ENCODE measurements at regions not wholly inside any gene's neighbourhood (a gene's known extent, or its start where the extent isn't known, plus 50 kb on each side); places are given as distances from the start of the nearest gene placed in this dataset.

GRCh38 chr4:157591245-157591644 is 370.7 kb downstream of the GRIA2 start:
- CTCF ChIA-PET = no interaction called here
- no TSS peak for BruUV-seq (replicated peaks)
- Histone ChIP-seq H3K36me3 (ENCODE audit: control insufficient read depth in 2 of 2, insufficient read depth in 2 of 2, low read length in 1 of 2) (no peaks in the 10 kb centered on the region), H3K27ac (ENCODE audit: control insufficient read depth, insufficient read depth) (no peak overlapping the region), H3K4me1 (ENCODE audit: control insufficient read depth, insufficient read depth, low read length) (no peaks in the 10 kb centered on the region), H3K4me3 (no peak overlapping the region), H4K20me1 (ENCODE audit: control insufficient read depth, insufficient read depth) (no peaks in the 10 kb centered on the region), H3K4me2 (ENCODE audit: control insufficient read depth, insufficient read depth) (no peak overlapping the region), H3K9me3 (replicated peaks; ENCODE audit: control insufficient read depth, insufficient read depth, low read length) (no peaks in the 10 kb centered on the region), H3K79me2 (ENCODE audit: control insufficient read depth, insufficient read depth, low read length) (no peaks in the 10 kb centered on the region), H3K9ac (ENCODE audit: control insufficient read depth, insufficient read depth, low read length) (no peak overlapping the region), H2AFZ (ENCODE audit: control insufficient read depth, low read depth, low read length) (no peak overlapping the region), H3K27me3 (replicated peaks in 1 of 2; ENCODE audit: control insufficient read depth in 2 of 2, insufficient read depth in 2 of 2, low read length in 1 of 2) (no peaks in the 10 kb centered on the region)
- RAD21 ChIA-PET (ENCODE audit: unreplicated experiment) = no interaction called here
- POLR2A ChIA-PET = no interaction called here
- SMC1A ChIA-PET (ENCODE audit: uncharacterized antibody, unreplicated experiment) = no interaction called here
- in situ Hi-C loops (cut with MboI) (no loop called here), intact Hi-C loops (cut with micrococcal nuclease; ENCODE audit: unreplicated experiment) (no loop called here)
- FAIRE-seq (no peak), ATAC-seq (no peak), DNase-seq (ENCODE audit: low read depth, low spot score) (no peak)
- TF ChIP-seq, protein P1, sequence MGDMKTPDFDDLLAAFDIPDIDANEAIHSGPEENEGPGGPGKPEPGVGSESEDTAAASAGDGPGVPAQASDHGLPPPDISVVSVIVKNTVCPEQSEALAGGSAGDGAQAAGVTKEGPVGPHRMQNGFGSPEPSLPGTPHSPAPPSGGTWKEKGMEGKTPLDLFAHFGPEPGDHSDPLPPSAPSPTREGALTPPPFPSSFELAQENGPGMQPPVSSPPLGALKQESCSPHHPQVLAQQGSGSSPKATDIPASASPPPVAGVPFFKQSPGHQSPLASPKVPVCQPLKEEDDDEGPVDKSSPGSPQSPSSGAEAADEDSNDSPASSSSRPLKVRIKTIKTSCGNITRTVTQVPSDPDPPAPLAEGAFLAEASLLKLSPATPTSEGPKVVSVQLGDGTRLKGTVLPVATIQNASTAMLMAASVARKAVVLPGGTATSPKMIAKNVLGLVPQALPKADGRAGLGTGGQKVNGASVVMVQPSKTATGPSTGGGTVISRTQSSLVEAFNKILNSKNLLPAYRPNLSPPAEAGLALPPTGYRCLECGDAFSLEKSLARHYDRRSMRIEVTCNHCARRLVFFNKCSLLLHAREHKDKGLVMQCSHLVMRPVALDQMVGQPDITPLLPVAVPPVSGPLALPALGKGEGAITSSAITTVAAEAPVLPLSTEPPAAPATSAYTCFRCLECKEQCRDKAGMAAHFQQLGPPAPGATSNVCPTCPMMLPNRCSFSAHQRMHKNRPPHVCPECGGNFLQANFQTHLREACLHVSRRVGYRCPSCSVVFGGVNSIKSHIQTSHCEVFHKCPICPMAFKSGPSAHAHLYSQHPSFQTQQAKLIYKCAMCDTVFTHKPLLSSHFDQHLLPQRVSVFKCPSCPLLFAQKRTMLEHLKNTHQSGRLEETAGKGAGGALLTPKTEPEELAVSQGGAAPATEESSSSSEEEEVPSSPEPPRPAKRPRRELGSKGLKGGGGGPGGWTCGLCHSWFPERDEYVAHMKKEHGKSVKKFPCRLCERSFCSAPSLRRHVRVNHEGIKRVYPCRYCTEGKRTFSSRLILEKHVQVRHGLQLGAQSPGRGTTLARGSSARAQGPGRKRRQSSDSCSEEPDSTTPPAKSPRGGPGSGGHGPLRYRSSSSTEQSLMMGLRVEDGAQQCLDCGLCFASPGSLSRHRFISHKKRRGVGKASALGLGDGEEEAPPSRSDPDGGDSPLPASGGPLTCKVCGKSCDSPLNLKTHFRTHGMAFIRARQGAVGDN (IDR thresholded peaks at IDR 0.05) = no peak
- TF ChIP-seq SUPT20H (IDR thresholded peaks at IDR 0.05; ENCODE audit: borderline replicate concordance, control insufficient read depth, low read depth, low read length) = no peak
- no peak for TF ChIP-seq ZNF592 (IDR thresholded peaks at IDR 0.05)
- no peak for TF ChIP-seq MEF2B (IDR thresholded peaks at IDR 0.05; ENCODE audit: partially characterized antibody, poor library complexity, severe bottlenecking)
- TF ChIP-seq ZNF217 (IDR thresholded peaks at IDR 0.05) = no peak
- no peak for TF ChIP-seq ATF2 (IDR thresholded peaks at IDR 0.05; ENCODE audit: low read length)
- no peak for TF ChIP-seq RBBP5 (conservative IDR thresholded peaks at IDR 0.05)
- TF ChIP-seq, protein P2, sequence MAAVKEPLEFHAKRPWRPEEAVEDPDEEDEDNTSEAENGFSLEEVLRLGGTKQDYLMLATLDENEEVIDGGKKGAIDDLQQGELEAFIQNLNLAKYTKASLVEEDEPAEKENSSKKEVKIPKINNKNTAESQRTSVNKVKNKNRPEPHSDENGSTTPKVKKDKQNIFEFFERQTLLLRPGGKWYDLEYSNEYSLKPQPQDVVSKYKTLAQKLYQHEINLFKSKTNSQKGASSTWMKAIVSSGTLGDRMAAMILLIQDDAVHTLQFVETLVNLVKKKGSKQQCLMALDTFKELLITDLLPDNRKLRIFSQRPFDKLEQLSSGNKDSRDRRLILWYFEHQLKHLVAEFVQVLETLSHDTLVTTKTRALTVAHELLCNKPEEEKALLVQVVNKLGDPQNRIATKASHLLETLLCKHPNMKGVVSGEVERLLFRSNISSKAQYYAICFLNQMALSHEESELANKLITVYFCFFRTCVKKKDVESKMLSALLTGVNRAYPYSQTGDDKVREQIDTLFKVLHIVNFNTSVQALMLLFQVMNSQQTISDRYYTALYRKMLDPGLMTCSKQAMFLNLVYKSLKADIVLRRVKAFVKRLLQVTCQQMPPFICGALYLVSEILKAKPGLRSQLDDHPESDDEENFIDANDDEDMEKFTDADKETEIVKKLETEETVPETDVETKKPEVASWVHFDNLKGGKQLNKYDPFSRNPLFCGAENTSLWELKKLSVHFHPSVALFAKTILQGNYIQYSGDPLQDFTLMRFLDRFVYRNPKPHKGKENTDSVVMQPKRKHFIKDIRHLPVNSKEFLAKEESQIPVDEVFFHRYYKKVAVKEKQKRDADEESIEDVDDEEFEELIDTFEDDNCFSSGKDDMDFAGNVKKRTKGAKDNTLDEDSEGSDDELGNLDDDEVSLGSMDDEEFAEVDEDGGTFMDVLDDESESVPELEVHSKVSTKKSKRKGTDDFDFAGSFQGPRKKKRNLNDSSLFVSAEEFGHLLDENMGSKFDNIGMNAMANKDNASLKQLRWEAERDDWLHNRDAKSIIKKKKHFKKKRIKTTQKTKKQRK (IDR thresholded peaks at IDR 0.05; ENCODE audit: low read depth, low read length) = no peak
- TF ChIP-seq ZBED1 (IDR thresholded peaks at IDR 0.05; ENCODE audit: borderline replicate concordance) = no peak
- TF ChIP-seq JUND (IDR thresholded peaks at IDR 0.05; ENCODE audit: low read depth, low read length) = no peak
- no peak for TF ChIP-seq TCF7 (IDR thresholded peaks at IDR 0.05; ENCODE audit: borderline replicate concordance)
